Suprapubic skin (tissue), 4 donors: ENCODE measurements at regions not wholly inside any gene's neighbourhood (a gene's known extent, or its start where the extent isn't known, plus 50 kb on each side); places are given as distances from the start of the nearest gene placed in this dataset.

Experiments
- DNase-seq, 2 donors: peaks; one replicate each; pipeline ENCODE4 v3.0.0-alpha.2; 2019; ENCODE audit warnings: low spot score in 2 of 2
- H3K27ac ChIP-seq: fragments of 200-600 bp; sonication (generic); one replicate; pipeline ENCODE4 v1.5.1; 2019
- H3K27me3 ChIP-seq: fragments of 200-600 bp; sonication (generic); one replicate; pipeline ENCODE4 v1.5.1; 2019
- H3K36me3 ChIP-seq: fragments of 200-600 bp; sonication (generic); one replicate; pipeline ENCODE4 v1.5.1; 2019
- H3K4me1 ChIP-seq: fragments of 200-600 bp; sonication (generic); one replicate; pipeline ENCODE4 v1.5.1; 2019
- H3K4me3 ChIP-seq: fragments of 200-600 bp; sonication (generic); one replicate; pipeline ENCODE4 v1.5.1; 2019; ENCODE audit warnings: mild to moderate bottlenecking
- H3K9me3 ChIP-seq: fragments of 200-600 bp; sonication (generic); one replicate; pipeline ENCODE4 v1.5.1; 2019
- CTCF ChIP-seq, 2 donors: fragments of 200-600 bp in 1 of 2; fragments of 450-650 bp in 1 of 2; sonication (generic) in 1 of 2; IDR thresholded peaks; one replicate each; pipeline ENCODE4 v1.5.1; 2016 to 2019; ENCODE audit warnings: antibody characterized with exemption in 2 of 2, mild to moderate bottlenecking in 1 of 2, moderate library complexity in 1 of 2
- EP300 ChIP-seq: sonication (generic); formaldehyde crosslinking; IDR thresholded peaks from one replicate; pipeline ENCODE4 v1.6.1; 2017; ENCODE audit warnings: antibody characterized with exemption
- POLR2A ChIP-seq, 2 donors: fragments of 450-650 bp; IDR thresholded peaks; one replicate each; pipeline ENCODE4 v1.6.1; 2017; ENCODE audit warnings: antibody characterized with exemption in 2 of 2, mild to moderate bottlenecking in 2 of 2, moderate library complexity in 2 of 2
- POLR2AphosphoS5 ChIP-seq, 3 donors: sonication (generic); formaldehyde crosslinking; IDR thresholded peaks; one replicate each; pipeline ENCODE4 v1.6.1; 2017; ENCODE audit warnings: antibody characterized with exemption in 3 of 3
- WGBS: methylation state at CpG from one replicate; pipeline ENCODE4 v1.1.5; 2018; 5-methylcytosine and 5-hydroxymethylcytosine counted together

- Histone ChIP-seq H3K4me1 (no peaks in the 10 kb centered on the region), H3K27me3 (no peaks in the 10 kb centered on the region), H3K36me3 (no peaks in the 10 kb centered on the region), H3K9me3 (no peaks in the 10 kb centered on the region), H3K4me3 (no peak overlapping the region), H3K27ac (no peak overlapping the region)
- WGBS: 100% methylated on average over 1 of the region's 1 CpG
- TF ChIP-seq CTCF (IDR thresholded peaks at IDR 0.05) (no peak), EP300 (no peak), POLR2AphosphoS5 (IDR thresholded peaks at IDR 0.05) (no peak), POLR2A (IDR thresholded peaks at IDR 0.05) (no peak)
- no peak for DNase-seq
Measured at GRCh38 chr14:53460544-53460943, 307.4 kb upstream of the DDHD1 start.

- H3K4me3 ChIP-seq: no peak overlapping the region
- WGBS: 22% methylated on average over 2 of the region's 2 CpGs
- no peak overlapping the region for H3K27ac ChIP-seq
Measured at GRCh38 chr14:53458368-53458814, 305.3 kb upstream of the DDHD1 start.

GRCh38 chr14:53456931-53457330 lies 303.8 kb upstream of the DDHD1 start:
- Histone ChIP-seq H3K4me3 (no peak overlapping the region), H3K27me3 (no peaks in the 10 kb centered on the region), H3K36me3 (no peaks in the 10 kb centered on the region), H3K4me1 (no peaks in the 10 kb centered on the region), H3K27ac (no peak overlapping the region), H3K9me3 (no peaks in the 10 kb centered on the region)
- DNase-seq: no peak
- TF ChIP-seq CTCF (IDR thresholded peaks at IDR 0.05) (no peak), POLR2AphosphoS5 (IDR thresholded peaks at IDR 0.05) (no peak), EP300 (no peak)
- WGBS: 82% methylated on average over 1 of the region's 1 CpG

More at GRCh38 chr14:53458368-53458814, 305.3 kb upstream of the DDHD1 start:
- Histone ChIP-seq H3K4me1 (no peaks in the 10 kb centered on the region), H3K27me3 (no peaks in the 10 kb centered on the region), H3K9me3 (no peaks in the 10 kb centered on the region), H3K36me3 (no peaks in the 10 kb centered on the region)
- DNase-seq: no peak
- TF ChIP-seq POLR2A (IDR thresholded peaks at IDR 0.05) (no peak), CTCF (IDR thresholded peaks at IDR 0.05) (no peak), POLR2AphosphoS5 (IDR thresholded peaks at IDR 0.05) (no peak), EP300 (no peak)

- WGBS: 92% methylated on average over 4 of the region's 4 CpGs
- H3K9me3 ChIP-seq: no peaks in the 10 kb centered on the region
- DNase-seq: no peak
- no peak overlapping the region for H3K4me3 ChIP-seq
- H3K27me3 ChIP-seq: no peaks in the 10 kb centered on the region
- no peak for TF ChIP-seq POLR2AphosphoS5 (IDR thresholded peaks at IDR 0.05)
- TF ChIP-seq CTCF (IDR thresholded peaks at IDR 0.05): no peak
- TF ChIP-seq POLR2A (IDR thresholded peaks at IDR 0.05): no peak
- no peak for TF ChIP-seq EP300
- H3K36me3 ChIP-seq: no peaks in the 10 kb centered on the region
- H3K27ac ChIP-seq: no peak overlapping the region
- no peaks in the 10 kb centered on the region for H3K4me1 ChIP-seq
Measured at GRCh38 chr14:53452005-53452673, 299.0 kb upstream of the DDHD1 start.

GRCh38 chr14:53450871-53451270 lies 297.7 kb upstream of the DDHD1 start:
- DNase-seq: no peak
- no peak for TF ChIP-seq POLR2AphosphoS5 (IDR thresholded peaks at IDR 0.05)
- no peak for TF ChIP-seq POLR2A (IDR thresholded peaks at IDR 0.05)
- no peak for TF ChIP-seq EP300
- TF ChIP-seq CTCF (IDR thresholded peaks at IDR 0.05): no peak

More at GRCh38 chr14:53450871-53451270, 297.7 kb upstream of the DDHD1 start:
- WGBS: 72% methylated on average over 3 of the region's 3 CpGs
- Histone ChIP-seq H3K27ac (no peak overlapping the region), H3K4me3 (no peak overlapping the region), H3K36me3 (no peaks in the 10 kb centered on the region), H3K4me1 (no peaks in the 10 kb centered on the region), H3K9me3 (no peaks in the 10 kb centered on the region), H3K27me3 (no peaks in the 10 kb centered on the region)
